ENCODE measurements at regions not wholly inside any gene's neighbourhood (a gene's known extent, or its start where the extent isn't known, plus 50 kb on each side); places are given as distances from the start of the nearest gene placed in this dataset.

DNA sequence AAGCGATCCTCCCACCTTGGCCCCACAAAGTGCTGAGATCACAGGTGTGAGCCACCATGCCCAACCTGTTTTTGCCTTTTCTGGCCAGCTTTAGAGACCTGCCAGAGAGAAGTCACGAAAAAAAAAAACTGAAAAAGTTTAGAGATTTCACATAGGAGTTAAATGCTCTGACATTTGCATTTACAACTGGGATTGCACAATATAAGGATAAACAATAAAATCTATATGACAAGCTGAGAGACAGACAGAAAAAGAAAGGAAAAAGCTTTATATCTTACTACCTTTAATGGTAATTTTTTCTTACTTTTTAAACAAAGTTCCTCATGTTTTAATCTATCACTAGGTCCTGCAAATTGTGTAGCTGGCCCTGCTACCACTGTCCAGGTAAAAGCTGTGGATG, 466.5 kb downstream of the TXNL1 start:
- Histone ChIP-seq H3K27ac (no peak overlapping the region), H3K36me3 (no peaks in the 10 kb centered on the region), H3K4me3 (no peak overlapping the region), H3K9me3 (no peaks in the 10 kb centered on the region), H3K27me3 (no peaks in the 10 kb centered on the region), H3K4me1 (ENCODE audit: insufficient read depth) (peaks cover 3% of the 10 kb centered on the region)
- intact Hi-C loops (cut with DNase I), result no loop called here
- DNase-seq, result no peak
- WGBS, 3 donors, result 95 to 96% (median 95%) methylated on average over 2 of the region's 2 CpGs
- TF ChIP-seq, protein P1, sequence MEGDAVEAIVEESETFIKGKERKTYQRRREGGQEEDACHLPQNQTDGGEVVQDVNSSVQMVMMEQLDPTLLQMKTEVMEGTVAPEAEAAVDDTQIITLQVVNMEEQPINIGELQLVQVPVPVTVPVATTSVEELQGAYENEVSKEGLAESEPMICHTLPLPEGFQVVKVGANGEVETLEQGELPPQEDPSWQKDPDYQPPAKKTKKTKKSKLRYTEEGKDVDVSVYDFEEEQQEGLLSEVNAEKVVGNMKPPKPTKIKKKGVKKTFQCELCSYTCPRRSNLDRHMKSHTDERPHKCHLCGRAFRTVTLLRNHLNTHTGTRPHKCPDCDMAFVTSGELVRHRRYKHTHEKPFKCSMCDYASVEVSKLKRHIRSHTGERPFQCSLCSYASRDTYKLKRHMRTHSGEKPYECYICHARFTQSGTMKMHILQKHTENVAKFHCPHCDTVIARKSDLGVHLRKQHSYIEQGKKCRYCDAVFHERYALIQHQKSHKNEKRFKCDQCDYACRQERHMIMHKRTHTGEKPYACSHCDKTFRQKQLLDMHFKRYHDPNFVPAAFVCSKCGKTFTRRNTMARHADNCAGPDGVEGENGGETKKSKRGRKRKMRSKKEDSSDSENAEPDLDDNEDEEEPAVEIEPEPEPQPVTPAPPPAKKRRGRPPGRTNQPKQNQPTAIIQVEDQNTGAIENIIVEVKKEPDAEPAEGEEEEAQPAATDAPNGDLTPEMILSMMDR (IDR thresholded peaks at IDR 0.05), result no peak

DNA sequence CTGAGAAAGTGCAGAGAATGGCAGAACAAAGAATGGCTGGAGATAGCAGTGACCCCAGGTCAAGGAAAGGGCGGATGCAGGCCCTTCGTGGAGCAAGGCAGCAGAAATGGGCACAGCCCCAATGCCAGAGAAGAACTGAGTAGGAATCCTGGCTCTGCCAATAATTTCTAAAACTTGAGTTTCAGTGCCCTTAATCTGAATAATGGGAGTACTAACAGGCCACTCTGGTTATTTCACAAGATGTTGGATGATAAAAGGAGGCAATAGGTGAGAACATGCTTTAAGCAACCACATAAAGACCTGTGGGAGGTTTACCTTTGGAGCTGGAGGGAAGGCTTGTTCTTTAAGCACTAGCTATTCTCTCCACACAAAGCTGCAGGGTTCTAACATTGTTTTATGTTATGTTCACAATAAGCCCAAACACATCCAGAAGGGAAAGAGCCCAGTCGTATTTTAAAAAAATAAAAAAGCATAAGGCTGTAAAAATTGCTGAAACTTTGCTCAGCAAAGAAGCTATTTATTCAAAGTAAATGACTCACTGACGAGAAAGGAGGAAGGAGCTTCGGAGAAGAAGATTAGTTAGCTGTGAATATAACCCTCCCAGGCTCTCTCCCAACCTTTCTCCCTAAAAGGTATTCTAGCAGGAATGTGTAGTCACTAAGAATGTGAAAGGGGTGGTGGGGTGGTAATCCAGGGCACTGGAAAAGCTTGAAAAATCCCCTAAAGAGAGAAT, 470.2 kb downstream of the TXNL1 start:
- H3K4me1 ChIP-seq (ENCODE audit: insufficient read depth), result peaks cover 7% of the 10 kb centered on the region
- H3K27ac ChIP-seq, result peak overlapping the region; percentile 4 to 63
- H3K36me3 ChIP-seq, result no peaks in the 10 kb centered on the region
- no peaks in the 10 kb centered on the region for H3K9me3 ChIP-seq
- no peaks in the 10 kb centered on the region for H3K27me3 ChIP-seq
- peak; percentile 55 to 83 (median 78) for DNase-seq
- 4 to 7% (median 6%) methylated on average over 5 of the region's 5 CpGs for WGBS, 3 donors
- intact Hi-C loops (cut with DNase I), result no loop called here
- no peak for TF ChIP-seq POLR2A (IDR thresholded peaks at IDR 0.05)
- TF ChIP-seq, protein P1 (IDR thresholded peaks at IDR 0.05), result no peak
- no peak for TF ChIP-seq EP300 (IDR thresholded peaks at IDR 0.05)
- H3K4me3 ChIP-seq, result no peak overlapping the region

DNA sequence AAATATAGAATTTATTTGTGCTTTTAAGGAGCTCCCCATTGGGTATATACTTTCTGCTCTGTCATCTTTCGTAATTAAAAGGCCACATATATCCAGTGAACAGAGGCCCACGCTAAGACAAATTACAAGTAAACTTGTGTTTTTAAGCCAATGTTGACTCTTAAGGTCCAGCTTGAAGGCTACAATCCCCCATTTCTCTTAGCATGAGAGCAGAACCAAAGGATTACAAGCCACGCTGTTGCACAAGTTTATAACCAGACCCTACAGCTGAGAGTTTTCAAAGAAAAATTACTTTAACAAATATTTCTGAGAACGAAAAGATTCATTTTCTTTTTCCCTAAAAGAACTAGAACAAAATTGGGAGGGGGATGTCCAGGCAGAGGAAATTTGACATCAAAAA, 471.0 kb downstream of the TXNL1 start:
- no peak overlapping the region for H3K4me3 ChIP-seq
- intact Hi-C loops (cut with DNase I), result no loop called here
- no peaks in the 10 kb centered on the region for H3K9me3 ChIP-seq
- 9 to 18% (median 15%) methylated on average over 4 of the region's 4 CpGs for WGBS, 3 donors
- no peak for DNase-seq
- H3K4me1 ChIP-seq (ENCODE audit: insufficient read depth), result peaks cover 7% of the 10 kb centered on the region
- TF ChIP-seq EP300 (IDR thresholded peaks at IDR 0.05), result no peak
- TF ChIP-seq, protein P1 (IDR thresholded peaks at IDR 0.05), result no peak
- no peak for TF ChIP-seq POLR2A (IDR thresholded peaks at IDR 0.05)
- H3K36me3 ChIP-seq, result no peaks in the 10 kb centered on the region
- no peaks in the 10 kb centered on the region for H3K27me3 ChIP-seq
- peak overlapping the region in 1 of 2 donors; percentile 63 for H3K27ac ChIP-seq

DNA sequence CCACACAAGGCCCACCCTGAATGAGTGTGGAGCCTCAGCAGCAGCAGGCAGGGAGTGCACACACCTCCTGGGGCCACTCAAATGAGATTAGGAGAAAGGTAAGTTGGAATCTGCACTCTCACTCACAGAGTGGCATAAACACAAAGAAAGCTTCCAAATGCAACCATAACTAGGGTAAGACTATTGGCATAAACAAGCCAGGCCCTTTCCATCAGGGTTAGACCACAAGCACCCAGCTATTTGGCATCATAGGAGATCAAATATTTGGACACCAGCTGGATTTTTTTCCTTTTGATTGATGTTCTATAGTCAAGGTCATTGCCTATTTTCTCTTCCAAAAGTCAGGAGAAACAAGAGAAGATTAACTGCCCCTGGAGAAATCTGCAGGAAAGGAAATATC, 471.5 kb downstream of the TXNL1 start:
- Histone ChIP-seq H3K4me3 (no peak overlapping the region), H3K27me3 (no peaks in the 10 kb centered on the region), H3K4me1 (ENCODE audit: insufficient read depth) (peaks cover 7% of the 10 kb centered on the region), H3K27ac (peak overlapping the region; percentile 53 to 63), H3K9me3 (no peaks in the 10 kb centered on the region), H3K36me3 (no peaks in the 10 kb centered on the region)
- TF ChIP-seq POLR2A (IDR thresholded peaks at IDR 0.05), result no peak
- no peak for TF ChIP-seq EP300 (IDR thresholded peaks at IDR 0.05)
- TF ChIP-seq, protein P1 (IDR thresholded peaks at IDR 0.05), result no peak
- DNase-seq, result no peak
- intact Hi-C loops (cut with DNase I), result no loop called here

All from ovary (tissue), 7 donors.